ENCODE measurements at regions not wholly inside any gene's neighbourhood (a gene's known extent, or its start where the extent isn't known, plus 50 kb on each side); places are given as distances from the start of the nearest gene placed in this dataset.
"Not testable (repeated sequence)": the region's sequence is repeated elsewhere in the genome, so short reads cannot be mapped to it uniquely, and the experiment has no call there.

- no peak for DNase-seq
- intact Hi-C loops (cut with DNase I; ENCODE audit: low total_unique reads) = no loop called here
- no peak overlapping the region for H3K27ac ChIP-seq
Observed at GRCh38 chr1:172724232-172724631, 65.3 kb downstream of the FASLG start.

DNA sequence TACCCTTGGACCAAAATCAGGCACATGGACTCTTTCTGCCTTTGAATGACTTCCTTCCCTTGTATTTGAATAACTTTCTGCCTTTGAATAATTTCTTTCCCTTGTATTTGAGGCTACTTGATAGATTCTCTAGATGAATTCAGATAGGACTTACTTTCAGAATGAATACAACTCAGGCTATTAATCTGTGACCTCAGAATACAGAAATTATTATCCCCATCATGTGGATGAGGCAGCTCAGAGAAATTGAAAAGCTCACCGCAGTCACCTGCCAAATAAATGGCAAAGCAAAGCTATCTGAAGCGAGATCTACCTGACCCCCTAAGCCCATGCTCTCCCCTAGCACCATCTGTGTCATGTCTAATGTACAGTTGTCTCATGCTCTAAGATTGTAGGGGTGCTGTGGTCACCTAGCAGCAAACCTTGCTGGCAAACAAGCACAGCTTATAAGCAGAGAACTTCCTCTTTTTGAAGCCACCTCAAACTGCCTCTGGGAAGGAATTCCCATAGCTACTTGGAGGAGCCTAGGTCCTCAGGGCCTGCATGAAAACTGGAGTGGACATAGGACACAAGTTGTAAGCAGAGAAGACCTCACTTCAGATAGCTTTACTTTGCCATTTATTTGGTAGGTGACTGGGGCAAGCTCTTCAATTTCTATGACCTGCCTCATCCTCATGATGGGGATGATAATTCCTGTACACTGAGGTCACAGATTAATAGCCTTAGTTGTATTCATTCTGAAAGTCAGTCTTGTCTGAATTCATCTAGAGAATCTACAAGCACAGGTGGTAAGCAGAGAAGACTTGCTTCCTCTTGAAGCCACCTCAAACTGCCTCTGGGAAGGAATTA lies 66.1 kb downstream of the FASLG start:
- intact Hi-C loops (cut with DNase I; ENCODE audit: low total_unique reads) = no loop called here
- Histone ChIP-seq H3K36me3 (no peaks in the 10 kb centered on the region), H3K9me3 (peaks cover 0 to 5% of the 10 kb centered on the region in 2 donors), H3K27me3 (no peaks in the 10 kb centered on the region), H3K27ac (no peak overlapping the region), H3K4me1 (no peaks in the 10 kb centered on the region), H3K4me3 (no peak overlapping the region)
- no peak for TF ChIP-seq POLR2A (IDR thresholded peaks at IDR 0.05)
- TF ChIP-seq, protein P1, sequence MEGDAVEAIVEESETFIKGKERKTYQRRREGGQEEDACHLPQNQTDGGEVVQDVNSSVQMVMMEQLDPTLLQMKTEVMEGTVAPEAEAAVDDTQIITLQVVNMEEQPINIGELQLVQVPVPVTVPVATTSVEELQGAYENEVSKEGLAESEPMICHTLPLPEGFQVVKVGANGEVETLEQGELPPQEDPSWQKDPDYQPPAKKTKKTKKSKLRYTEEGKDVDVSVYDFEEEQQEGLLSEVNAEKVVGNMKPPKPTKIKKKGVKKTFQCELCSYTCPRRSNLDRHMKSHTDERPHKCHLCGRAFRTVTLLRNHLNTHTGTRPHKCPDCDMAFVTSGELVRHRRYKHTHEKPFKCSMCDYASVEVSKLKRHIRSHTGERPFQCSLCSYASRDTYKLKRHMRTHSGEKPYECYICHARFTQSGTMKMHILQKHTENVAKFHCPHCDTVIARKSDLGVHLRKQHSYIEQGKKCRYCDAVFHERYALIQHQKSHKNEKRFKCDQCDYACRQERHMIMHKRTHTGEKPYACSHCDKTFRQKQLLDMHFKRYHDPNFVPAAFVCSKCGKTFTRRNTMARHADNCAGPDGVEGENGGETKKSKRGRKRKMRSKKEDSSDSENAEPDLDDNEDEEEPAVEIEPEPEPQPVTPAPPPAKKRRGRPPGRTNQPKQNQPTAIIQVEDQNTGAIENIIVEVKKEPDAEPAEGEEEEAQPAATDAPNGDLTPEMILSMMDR (IDR thresholded peaks at IDR 0.05) = no peak
- no peak for DNase-seq

More at GRCh38 chr1:172724232-172724631, 65.3 kb downstream of the FASLG start:
- Histone ChIP-seq H3K27me3 (no peaks in the 10 kb centered on the region), H3K36me3 (no peaks in the 10 kb centered on the region), H3K4me3 (no peak overlapping the region), H3K4me1 (no peaks in the 10 kb centered on the region), H3K9me3 (peaks cover 0 to 5% of the 10 kb centered on the region in 2 donors)
- TF ChIP-seq, protein P1 (IDR thresholded peaks at IDR 0.05) = no peak
- no peak for TF ChIP-seq POLR2A (IDR thresholded peaks at IDR 0.05)

GRCh38 chr1:172726740-172727139 lies 67.8 kb downstream of the FASLG start:
- H3K9me3 ChIP-seq = peaks cover 0 to 5% of the 10 kb centered on the region in 2 donors
- no peak overlapping the region for H3K27ac ChIP-seq
- no peak for DNase-seq
- no peak overlapping the region for H3K4me3 ChIP-seq
- no peaks in the 10 kb centered on the region for H3K4me1 ChIP-seq
- no peaks in the 10 kb centered on the region for H3K36me3 ChIP-seq
- TF ChIP-seq POLR2A (IDR thresholded peaks at IDR 0.05) = no peak
- TF ChIP-seq, protein P1 (IDR thresholded peaks at IDR 0.05) = no peak
- H3K27me3 ChIP-seq = no peaks in the 10 kb centered on the region
- intact Hi-C loops (cut with DNase I; ENCODE audit: low total_unique reads) = no loop called here

DNA sequence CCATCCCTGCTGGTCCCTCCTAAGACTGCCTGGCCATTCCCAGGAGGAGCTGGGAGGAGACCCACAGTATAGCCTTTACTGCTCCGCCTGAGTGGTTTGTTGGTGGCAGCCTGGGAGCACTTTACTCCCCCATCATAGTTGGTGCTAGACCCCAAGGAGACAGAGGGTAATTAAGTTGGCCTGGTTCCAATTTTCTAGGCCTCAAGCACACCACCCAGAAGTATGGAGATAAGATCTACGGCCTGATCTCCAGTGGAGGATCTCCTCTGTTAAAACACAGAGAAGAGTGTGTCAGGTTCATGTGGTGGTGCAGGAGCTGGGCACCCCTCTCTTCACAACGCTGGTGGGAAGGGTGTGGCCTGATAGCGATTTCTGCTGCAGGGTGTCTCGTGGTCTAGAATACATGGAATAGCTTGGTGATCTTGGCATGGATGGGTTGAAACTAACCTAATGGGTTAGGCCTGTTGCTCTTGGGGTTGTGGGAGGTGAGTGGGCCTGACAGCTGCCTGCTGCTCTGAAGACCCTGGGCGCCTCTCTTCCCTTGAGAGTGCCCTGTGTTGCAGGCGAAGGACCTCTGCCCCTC lies 68.5 kb downstream of the FASLG start:
- Histone ChIP-seq H3K27ac (no peak overlapping the region), H3K4me1 (no peaks in the 10 kb centered on the region), H3K9me3 (peaks cover 0 to 5% of the 10 kb centered on the region in 2 donors), H3K27me3 (no peaks in the 10 kb centered on the region), H3K36me3 (no peaks in the 10 kb centered on the region), H3K4me3 (no peak overlapping the region)
- TF ChIP-seq POLR2A (IDR thresholded peaks at IDR 0.05) = no peak
- TF ChIP-seq, protein P1 (IDR thresholded peaks at IDR 0.05) = no peak
- DNase-seq = no peak
- intact Hi-C loops (cut with DNase I; ENCODE audit: low total_unique reads) = no loop called here

- Histone ChIP-seq H3K9me3 (peaks cover 0 to 5% of the 10 kb centered on the region in 2 donors), H3K36me3 (no peaks in the 10 kb centered on the region), H3K4me3 (no peak overlapping the region), H3K27ac (no peak overlapping the region), H3K4me1 (no peaks in the 10 kb centered on the region), H3K27me3 (no peaks in the 10 kb centered on the region)
- intact Hi-C loops (cut with DNase I; ENCODE audit: low total_unique reads) = no loop called here
- no peak for DNase-seq
- TF ChIP-seq, protein P1 (IDR thresholded peaks at IDR 0.05) = no peak
- TF ChIP-seq POLR2A (IDR thresholded peaks at IDR 0.05) = no peak
Observed at GRCh38 chr1:172727956-172728603, 69.2 kb downstream of the FASLG start.

- H3K36me3 ChIP-seq; H3K9me3 ChIP-seq; H3K27ac ChIP-seq; intact Hi-C loops (cut with DNase I; ENCODE audit: low total_unique reads); H3K27me3 ChIP-seq; DNase-seq; H3K4me3 ChIP-seq; H3K4me1 ChIP-seq: not testable (repeated sequence)
Observed at GRCh38 chr1:172728705-172729104, 69.8 kb downstream of the FASLG start.

Measured in uterus (tissue), 3 donors.